Liver (tissue), 3 donors: ENCODE measurements at regions not wholly inside any gene's neighbourhood (a gene's known extent, or its start where the extent isn't known, plus 50 kb on each side); places are given as distances from the start of the nearest gene placed in this dataset.

Experiments
- CTCF ChIP-seq: fragments of 150-350 bp; IDR thresholded peaks from 2 replicates; pipeline ENCODE4 v1.5.1; 2017; ENCODE audit warnings: improper control_type of control experiment, low read depth, low read length; ENCODE audit not compliant: missing input control
- GABPA ChIP-seq, 2 donors: IDR thresholded peaks in 1 of 2; conservative IDR thresholded peaks in 1 of 2; 2 replicates each; pipeline ENCODE4 v1.6.1; 2016; ENCODE audit warnings: antibody characterized with exemption in 2 of 2, mild to moderate bottlenecking in 1 of 2, moderate library complexity in 1 of 2
- NR2F2 ChIP-seq: IDR thresholded peaks from 2 replicates; pipeline ENCODE4 v1.6.1; 2016; ENCODE audit warnings: antibody characterized with exemption
- RAD21 ChIP-seq, 2 donors: IDR thresholded peaks; 2 replicates each; pipeline ENCODE4 v1.6.1; 2016; ENCODE audit warnings: antibody characterized with exemption in 2 of 2, mild to moderate bottlenecking in 2 of 2
- REST ChIP-seq: IDR thresholded peaks from 2 replicates; pipeline ENCODE4 v1.6.1; 2016; ENCODE audit warnings: antibody characterized with exemption, mild to moderate bottlenecking
- RXRA ChIP-seq, 2 donors: IDR thresholded peaks; 2 replicates each; pipeline ENCODE4 v1.6.1; 2017 to 2018; ENCODE audit warnings: antibody characterized with exemption in 2 of 2, mild to moderate bottlenecking in 1 of 2
- TAF1 ChIP-seq: conservative IDR thresholded peaks from 2 replicates; pipeline ENCODE4 v1.6.1; 2016; ENCODE audit warnings: antibody characterized with exemption, mild to moderate bottlenecking
- YY1 ChIP-seq: IDR thresholded peaks from 2 replicates; pipeline ENCODE4 v1.6.1; 2016; ENCODE audit warnings: antibody characterized with exemption, mild to moderate bottlenecking
- TF ChIP-seq, protein P1 (sequence below): IDR thresholded peaks from 2 replicates; pipeline ENCODE4 v1.6.1; 2016; ENCODE audit warnings: antibody characterized with exemption
- TF ChIP-seq, protein P2 (sequence below): IDR thresholded peaks from 2 replicates; pipeline ENCODE4 v1.6.1; 2016; ENCODE audit warnings: antibody characterized with exemption
- donor health status: healthy.
- donor health status: healthy.

DNA sequence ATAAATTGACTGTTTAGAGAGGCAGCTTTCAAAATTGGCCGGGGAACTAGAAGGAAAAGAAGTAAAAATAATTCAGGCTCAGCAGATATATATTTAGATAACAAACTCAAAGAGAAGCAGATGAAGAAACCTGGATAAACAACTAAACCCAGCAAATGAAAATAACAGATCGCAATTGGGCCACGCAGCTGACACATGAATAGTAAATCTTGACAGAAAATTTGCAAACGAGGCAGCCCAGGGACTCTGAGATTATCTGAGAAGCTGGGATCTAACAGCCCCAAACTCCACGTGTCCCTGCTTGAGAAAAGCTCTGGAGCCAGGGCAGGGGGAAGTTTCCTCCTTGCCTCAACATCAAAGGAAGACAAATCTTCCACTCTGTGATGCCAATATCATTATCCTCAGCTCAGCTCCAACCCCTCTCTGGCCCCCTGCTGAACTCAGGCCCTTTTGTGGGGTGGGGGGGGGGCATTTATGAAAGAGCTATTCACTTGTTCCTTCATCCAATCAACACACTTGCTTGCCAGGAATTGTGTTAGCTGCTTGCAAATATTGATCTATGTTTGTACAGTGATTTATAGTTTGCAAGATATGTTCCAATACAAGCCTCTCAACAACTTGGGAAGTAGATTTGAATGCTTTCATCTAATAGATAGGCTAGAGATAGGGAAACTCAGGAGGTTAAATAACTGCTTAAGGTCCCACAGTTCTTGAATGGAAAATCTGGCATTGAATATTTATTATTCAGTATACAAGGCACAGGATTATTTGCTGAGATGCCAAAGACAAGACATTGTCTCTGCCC, 72.5 kb upstream of the C11orf87 start:
- TF ChIP-seq, protein P1, sequence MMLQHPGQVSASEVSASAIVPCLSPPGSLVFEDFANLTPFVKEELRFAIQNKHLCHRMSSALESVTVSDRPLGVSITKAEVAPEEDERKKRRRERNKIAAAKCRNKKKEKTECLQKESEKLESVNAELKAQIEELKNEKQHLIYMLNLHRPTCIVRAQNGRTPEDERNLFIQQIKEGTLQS: no peak
- TF ChIP-seq, protein P2, sequence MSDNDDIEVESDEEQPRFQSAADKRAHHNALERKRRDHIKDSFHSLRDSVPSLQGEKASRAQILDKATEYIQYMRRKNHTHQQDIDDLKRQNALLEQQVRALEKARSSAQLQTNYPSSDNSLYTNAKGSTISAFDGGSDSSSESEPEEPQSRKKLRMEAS: no peak
- TF ChIP-seq CTCF: no peak
- TF ChIP-seq TAF1: no peak
- TF ChIP-seq GABPA (IDR thresholded peaks at IDR 0.05 in 1 of 2, conservative IDR thresholded peaks at IDR 0.05 in 1 of 2): no peak
- no peak for TF ChIP-seq RXRA (IDR thresholded peaks at IDR 0.05)
- TF ChIP-seq YY1: no peak
- no peak for TF ChIP-seq REST
- TF ChIP-seq RAD21 (IDR thresholded peaks at IDR 0.05): no peak
- TF ChIP-seq NR2F2: no peak
